Lower leg skin (tissue), 3 donors: ENCODE measurements at regions not wholly inside any gene's neighbourhood (a gene's known extent, or its start where the extent isn't known, plus 50 kb on each side); places are given as distances from the start of the nearest gene placed in this dataset.

Source experiments
- CTCF ChIP-seq, 3 donors: fragments of 450-650 bp; IDR thresholded peaks; one replicate each; pipeline ENCODE4 v1.5.1; 2016; ENCODE audit warnings: antibody characterized with exemption in 3 of 3, mild to moderate bottlenecking in 3 of 3, moderate library complexity in 2 of 3
- POLR2A ChIP-seq, 2 donors: fragments of 450-650 bp; IDR thresholded peaks; one replicate each; pipeline ENCODE4 v1.6.1; 2016 to 2017; ENCODE audit warnings: antibody characterized with exemption in 2 of 2, mild to moderate bottlenecking in 1 of 2, moderate library complexity in 1 of 2

DNA sequence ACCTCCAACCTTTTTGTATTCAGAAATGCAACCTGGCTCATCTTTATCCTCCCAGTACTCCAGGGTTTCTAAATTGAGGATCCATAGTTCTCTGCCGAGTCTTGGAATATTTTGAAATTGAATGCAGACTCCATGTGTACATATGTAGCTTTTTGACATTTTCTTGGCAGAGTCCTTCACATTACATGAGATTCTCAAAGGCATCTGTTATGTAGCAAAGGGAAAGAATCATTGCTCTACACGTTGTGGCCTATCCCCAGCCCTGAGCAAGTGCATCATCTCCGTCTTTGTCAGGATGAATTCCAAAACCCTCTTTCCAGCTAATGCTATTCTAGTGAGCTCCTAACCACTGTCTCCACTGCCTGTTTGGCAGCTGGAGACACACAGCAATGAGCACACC, 742.9 kb downstream of the DHX35 start:
- TF ChIP-seq POLR2A (IDR thresholded peaks at IDR 0.05), result no peak
- no peak for TF ChIP-seq CTCF (IDR thresholded peaks at IDR 0.05)
